Urothelium cell line (cell line): ENCODE measurements at regions not wholly inside any gene's neighbourhood (a gene's known extent, or its start where the extent isn't known, plus 50 kb on each side); places are given as distances from the start of the nearest gene placed in this dataset.
"Not testable (repeated sequence)": the region's sequence is repeated elsewhere in the genome, so short reads cannot be mapped to it uniquely, and the experiment has no call there.

Experiments used
- DNase-seq: peaks from one replicate; pipeline ENCODE4 v3.0.0; 2011; ENCODE audit warnings: low spot score, mixed read lengths
- FAIRE-seq: peaks from 2 replicates; lab custom pipeline; 2011; peaks lifted over from hg19 to GRCh38; lab: Jason Lieb, UNC

DNA sequence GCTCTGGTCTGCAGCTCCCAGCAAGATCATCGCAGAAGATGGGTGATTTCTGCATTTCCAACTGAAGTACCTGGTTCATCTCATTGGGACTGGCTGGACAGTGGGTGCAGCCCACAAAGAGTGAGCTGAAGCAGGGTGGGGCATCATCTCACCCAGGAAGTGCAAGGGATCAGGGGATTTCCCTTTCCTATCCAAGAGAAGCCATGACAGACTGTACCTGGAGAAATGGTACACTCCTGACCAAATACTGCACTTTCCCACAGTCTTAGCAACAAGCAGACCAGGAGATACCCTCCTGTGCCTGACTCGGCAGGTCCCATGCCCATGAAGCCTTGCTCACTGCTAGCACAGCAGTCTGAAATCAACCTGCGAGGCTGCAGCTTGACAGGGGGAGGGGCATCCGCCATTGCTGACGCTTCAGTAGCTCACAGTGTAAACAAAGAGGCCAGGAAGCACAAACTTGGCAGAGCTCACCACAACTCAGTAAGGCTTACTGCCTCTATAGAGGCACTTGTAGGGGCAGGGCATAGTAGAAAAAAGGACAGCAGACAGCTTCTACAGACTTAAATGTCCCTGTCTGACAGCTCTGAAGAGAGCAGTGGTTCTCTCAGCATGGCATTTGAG lies 60.5 kb downstream of the AREG start:
- not testable (repeated sequence) for DNase-seq, FAIRE-seq

DNA sequence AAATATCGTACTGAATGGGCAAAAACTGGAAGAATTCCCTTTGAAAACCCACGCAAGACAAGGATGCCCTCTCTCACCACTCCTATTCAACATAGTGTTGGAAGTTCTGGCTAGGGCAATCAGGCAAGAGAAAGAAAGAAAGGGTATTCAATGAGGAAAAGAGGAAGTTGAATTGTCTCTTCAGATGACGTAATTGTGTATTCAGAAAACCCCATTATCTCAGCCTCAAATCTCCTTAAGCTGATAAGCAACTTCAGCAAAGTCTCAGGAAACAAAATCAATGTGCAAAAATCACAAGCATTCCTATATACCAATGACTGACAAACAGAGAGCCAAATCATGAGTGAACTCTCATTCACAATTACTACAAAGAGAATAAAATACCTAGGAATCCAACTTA lies 64.4 kb downstream of the AREG start:
- FAIRE-seq = not testable (repeated sequence)

GRCh38 chr4:74516303-74516702 lies 71.4 kb downstream of the AREG start:
- FAIRE-seq (peak; percentile 44), DNase-seq (no peak)

More for the DNA sequence above, 64.4 kb downstream of the AREG start:
- not testable (repeated sequence) for DNase-seq

DNA sequence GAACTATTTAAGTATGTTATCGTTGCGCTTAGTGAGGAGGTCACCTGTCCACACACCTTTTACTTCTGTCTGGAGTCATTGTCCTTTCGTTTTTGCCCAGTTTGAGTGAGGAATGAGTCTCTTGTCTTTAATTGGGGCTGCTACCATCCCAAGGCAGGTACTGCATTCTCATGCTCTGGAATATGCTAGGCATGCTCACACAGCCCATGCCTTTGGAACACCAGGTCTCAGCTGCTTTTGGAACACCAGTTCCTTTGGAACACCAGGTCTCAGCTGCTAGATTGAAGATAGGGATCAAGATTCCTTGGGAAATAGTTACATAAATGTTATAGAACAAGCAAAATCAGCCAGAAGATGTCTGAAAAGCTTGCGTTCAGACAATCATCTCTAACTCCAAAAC lies 73.1 kb downstream of the AREG start:
- FAIRE-seq = no peak
- DNase-seq = no peak

DNA sequence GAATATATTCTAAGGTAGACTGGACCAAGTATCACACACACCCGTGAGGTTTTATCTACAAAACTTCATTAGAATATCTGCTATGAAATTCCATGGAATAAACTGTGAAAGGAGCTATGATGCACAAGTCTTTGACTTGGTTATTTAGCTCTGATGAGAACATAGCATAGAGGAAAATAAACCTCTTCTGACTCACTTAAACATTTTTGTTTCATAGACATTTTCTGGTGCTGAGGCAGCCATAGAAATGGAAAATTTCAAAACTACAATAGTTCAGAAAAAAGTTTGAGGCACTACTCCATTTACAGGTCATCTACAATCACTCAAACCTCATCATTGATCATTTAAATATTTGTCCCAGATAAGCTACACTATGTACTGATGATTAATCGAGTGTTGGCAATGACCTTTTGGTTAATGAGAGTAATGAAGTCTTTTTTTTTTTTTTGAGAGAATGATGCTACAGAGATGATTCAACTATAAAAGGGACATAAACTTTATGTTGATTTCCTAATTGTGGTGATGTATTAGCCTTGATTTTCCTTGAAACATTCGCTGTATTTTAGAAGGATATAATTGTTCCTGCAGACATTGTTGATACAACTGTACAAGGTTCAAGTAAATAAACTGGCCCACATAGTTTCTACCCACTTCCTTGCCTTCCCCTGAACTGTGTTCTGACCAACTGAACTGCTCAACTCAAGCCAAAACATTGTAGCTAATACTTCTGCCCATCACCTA lies 77.5 kb downstream of the AREG start:
- FAIRE-seq = no peak
- DNase-seq = no peak

GRCh38 chr4:74523096-74523495 lies 78.2 kb downstream of the AREG start:
- DNase-seq (no peak), FAIRE-seq (no peak)

GRCh38 chr4:74524985-74525384 lies 80.0 kb downstream of the AREG start:
- no peak for DNase-seq
- FAIRE-seq = no peak

- FAIRE-seq = no peak
- no peak for DNase-seq
Measured at GRCh38 chr4:74527049-74527448, 82.1 kb downstream of the AREG start.

DNA sequence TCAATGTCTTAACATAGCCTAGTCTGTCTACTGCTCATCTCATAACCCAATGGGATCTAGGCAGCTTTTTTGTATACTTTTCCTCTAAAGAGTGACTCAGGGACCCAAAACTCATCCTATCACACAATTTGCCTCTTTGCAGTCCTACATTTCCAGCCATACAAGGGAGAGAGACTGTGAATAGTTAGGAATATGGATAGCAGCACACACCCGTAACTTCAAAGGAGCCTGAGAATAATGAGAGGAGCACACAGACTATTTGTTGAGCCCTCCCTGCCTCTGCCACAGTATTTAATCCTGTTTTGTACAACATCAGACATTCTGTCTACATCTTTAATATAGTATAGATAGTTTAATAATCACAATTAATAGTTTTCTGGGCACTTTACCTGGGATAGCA lies 83.2 kb downstream of the AREG start:
- DNase-seq = no peak
- no peak for FAIRE-seq

DNA sequence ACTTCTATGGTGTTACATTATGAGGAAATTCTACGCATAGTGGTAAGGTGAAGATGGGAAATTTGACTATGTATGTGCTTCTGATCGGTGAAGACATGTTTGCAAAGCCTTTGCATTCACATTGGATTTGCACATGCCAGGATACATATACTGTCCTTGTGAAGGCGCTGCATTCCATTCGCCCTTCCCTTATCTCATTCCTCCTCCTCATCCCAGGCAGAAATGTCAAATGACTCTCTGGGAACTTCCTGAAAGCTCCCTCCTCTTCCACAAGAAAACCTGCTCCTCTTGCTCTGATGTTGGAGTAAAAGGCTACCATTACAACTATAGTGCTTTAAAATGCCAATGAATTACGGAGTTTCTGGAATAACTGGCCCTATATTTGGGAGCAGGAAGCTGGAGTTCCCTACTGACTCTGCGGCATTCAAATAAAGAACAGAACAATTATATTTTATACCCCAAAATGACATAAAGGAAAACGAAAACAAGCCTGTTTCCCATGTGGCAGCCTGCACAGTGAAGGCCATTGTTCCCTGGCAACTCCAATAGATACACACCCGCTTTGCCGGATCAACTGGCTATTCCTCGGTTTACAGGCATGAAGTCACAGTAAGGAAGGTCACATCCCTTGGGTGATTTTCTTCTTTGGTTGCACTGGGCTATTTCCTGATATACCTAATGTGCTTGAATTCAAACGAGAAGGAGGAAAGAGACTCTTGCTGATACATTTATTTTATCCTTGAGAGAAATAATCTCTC lies 84.5 kb downstream of the AREG start:
- DNase-seq (no peak), FAIRE-seq (no peak)

DNA sequence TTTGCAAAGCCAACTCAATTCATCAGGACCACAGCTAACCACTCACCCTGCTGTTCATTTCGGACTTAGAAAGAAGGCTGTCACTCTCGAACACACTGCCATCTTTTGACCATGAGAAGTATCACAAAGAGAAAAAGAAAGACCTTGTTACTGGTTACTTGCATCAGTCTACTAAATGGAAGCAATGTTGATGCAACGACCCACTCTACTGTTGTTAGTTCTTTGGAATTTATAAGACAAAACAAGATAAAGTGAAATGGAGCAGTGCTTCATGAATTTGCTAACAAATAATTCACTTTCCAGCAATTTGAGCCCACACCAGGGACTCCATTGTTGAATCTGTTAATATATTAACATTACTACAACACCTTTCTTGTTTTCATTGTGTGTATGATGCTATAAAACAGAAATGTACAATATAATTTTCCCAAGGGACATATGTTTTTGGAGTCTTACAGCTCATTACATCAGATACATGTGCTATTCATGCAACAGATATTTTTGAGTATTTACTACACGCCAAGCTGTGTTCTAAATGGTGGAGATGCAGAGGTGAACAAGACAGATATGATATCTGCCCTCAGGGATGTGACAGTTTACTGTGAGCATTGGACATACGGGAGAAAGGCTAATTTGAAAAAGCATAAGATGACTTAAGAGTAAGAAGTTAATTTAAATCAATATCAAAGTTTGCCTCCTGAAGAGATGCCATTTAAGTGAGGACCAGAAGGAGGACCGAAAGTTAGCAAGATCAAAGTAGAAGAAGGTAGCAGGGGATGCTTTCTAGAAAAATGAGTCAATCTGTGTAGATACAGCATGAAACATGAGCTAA lies 87.2 kb downstream of the AREG start:
- FAIRE-seq (peak; percentile 30), DNase-seq (peak; percentile 57)

DNA sequence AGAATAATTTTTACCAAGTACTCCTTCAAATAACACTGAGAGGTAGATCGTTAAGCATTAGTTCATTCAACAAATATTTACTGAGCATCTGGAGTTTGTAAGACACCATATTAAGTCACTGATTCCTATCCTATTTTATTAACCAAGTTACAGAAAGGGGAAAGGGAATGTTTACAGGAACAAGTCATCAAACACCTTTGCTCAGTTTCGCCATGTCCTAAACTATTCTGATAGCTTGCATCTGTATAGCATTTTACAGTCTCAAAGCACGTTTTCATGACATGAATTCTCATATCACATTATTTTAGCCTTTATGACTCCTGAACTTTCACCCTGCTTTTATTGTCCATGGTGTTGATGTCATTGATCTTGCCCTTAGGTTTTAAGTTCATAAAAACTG lies 89.2 kb downstream of the AREG start:
- DNase-seq (no peak), FAIRE-seq (no peak)

- DNase-seq (no peak), FAIRE-seq (no peak)
Measured at GRCh38 chr4:74534936-74535335, 90.0 kb downstream of the AREG start.

DNA sequence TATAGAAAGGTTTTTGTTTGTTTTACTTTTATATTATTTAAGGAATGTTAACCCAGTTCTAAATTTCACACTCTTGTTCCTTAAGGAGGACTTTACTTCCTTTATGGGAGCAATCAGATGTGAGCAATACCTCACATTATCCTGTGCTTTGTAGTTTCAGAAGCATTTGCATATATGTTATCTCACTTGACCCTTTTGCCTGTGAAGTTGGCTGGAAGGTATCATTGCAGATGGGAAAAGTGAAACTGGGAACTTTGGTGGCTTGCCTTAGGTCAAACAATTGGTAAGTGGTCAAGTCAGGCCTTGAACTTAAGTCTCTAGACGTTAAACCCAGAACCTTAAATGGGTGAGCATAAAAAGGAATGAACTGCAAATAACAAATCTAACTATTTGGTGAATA lies 90.6 kb downstream of the AREG start:
- no peak for FAIRE-seq

GRCh38 chr4:74536557-74536956 lies 91.6 kb downstream of the AREG start:
- DNase-seq (no peak), FAIRE-seq (no peak)

More for the DNA sequence above, 90.6 kb downstream of the AREG start:
- no peak for DNase-seq

DNA sequence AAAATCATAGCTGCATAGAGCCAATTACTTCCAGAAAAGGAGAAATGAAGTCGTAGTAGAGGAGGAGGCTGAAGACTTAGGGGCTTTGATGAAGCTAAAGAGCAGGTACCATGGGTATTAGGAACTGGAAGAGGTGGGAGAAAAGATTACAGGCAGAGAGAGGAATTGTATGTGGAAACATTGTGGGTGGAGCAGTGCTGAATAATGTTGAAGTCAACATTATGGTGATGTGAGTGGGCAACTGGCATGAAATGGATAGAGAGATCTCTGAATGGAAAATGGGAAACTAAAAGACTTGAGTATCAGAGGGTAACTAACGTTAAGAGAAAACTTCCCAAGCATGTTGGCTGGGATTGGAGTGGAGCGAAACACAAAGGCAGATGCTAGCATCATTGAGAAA lies 92.5 kb downstream of the AREG start:
- DNase-seq = no peak
- FAIRE-seq = no peak

DNA sequence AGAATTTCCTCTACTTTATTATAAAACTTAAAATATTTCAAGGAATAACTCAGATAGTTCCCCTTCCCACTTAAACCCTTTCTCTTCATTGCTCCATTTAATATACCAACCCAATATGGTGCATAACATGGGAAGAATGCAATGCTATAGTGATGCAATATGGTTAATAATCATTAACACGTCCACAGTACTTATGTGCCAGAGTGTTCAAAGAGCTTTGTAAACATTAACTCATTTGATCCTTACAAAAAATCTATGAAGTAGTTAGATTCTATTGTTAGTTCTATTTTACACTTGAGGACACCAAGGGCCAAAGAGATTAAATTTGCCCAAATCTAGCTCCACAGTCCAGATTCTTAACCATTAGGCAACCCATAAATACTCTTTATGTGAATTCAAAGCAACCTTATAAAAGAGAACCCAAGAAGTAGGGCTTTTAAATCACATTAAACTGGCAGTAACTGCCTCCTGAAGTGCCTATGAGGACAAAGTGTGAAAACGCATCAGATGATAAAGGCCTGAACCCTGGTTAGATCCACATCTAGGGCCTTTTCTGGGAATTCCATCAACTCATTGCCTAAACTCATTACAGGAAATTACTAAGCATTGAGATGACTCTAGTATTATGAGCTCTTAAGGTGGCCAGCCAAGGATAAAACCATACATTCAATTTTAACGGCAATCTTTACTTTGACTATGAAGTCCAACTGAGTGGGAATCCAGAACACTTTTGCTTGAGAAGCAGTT lies 94.3 kb downstream of the AREG start:
- DNase-seq = no peak
- no peak for FAIRE-seq

DNA sequence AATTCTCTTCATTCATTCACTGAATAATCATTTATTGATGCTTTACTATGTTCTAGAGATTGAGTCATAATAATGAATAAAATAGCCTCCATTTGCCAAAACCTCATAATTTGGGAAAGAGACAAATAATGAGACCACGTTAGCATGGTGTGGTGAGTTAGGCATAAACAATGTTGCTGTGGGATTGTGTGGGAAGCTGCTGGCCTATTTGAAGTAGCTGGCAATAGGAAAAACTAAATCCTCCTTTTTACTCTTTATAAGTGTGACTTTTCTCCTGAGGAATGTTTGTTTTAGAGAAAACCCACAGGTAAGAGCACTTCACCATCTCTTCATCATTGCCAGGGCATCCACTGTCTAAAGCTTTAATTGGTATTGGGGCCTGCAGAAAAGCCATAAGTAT lies 95.3 kb downstream of the AREG start:
- DNase-seq (no peak), FAIRE-seq (no peak)

- FAIRE-seq (no peak), DNase-seq (no peak)
Measured at GRCh38 chr4:74541667-74542066, 96.7 kb downstream of the AREG start.

DNA sequence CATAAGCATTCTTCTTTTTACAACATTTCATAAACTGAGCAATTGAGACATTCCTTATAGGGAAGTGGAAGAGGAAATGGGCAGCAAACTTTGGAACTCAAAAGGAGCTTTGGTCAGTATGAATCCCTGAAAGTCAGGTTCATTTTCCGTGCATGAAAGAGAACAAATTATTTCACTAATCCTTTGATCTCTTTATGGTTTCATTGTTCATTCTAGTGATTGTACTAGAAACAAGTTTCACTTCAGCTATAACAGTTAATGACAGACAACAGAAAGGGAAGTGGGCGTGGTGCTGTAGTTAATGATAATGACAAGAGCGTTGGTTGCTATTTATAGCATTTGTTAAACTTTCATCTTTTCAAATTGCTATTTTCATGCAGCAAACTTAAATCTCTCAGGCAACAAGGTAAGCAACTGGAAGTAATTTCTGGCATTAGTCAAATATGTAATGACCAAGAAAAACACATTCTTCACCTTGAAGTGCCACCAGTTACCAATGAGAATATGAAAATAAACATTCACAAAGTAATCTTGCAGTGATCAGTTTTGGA lies 98.4 kb downstream of the AREG start:
- no peak for DNase-seq
- FAIRE-seq = peak; percentile 20
